ENCODE measurements at regions not wholly inside any gene's neighbourhood (a gene's known extent, or its start where the extent isn't known, plus 50 kb on each side); places are given as distances from the start of the nearest gene placed in this dataset.

- H3K4me3 ChIP-seq (ENCODE audit: insufficient read depth, low read depth, low read length): no peak overlapping the region
- no peaks in the 10 kb centered on the region for H3K36me3 ChIP-seq (replicated peaks; ENCODE audit: control insufficient read depth, insufficient read depth, low read length)
- DNase-seq: no peak
- H3K27me3 ChIP-seq (ENCODE audit: control insufficient read depth, insufficient read depth, low read length): no peaks in the 10 kb centered on the region
Observed at GRCh38 chr9:27701016-27701415, 127.7 kb upstream of the C9orf72 start.

- DNase-seq: no peak
- Histone ChIP-seq H3K36me3 (replicated peaks; ENCODE audit: control insufficient read depth, insufficient read depth, low read length) (no peaks in the 10 kb centered on the region), H3K4me3 (ENCODE audit: insufficient read depth, low read depth, low read length) (no peak overlapping the region), H3K27me3 (ENCODE audit: control insufficient read depth, insufficient read depth, low read length) (no peaks in the 10 kb centered on the region)
Observed at GRCh38 chr9:27701587-27701986, 128.3 kb upstream of the C9orf72 start.

GRCh38 chr9:27703216-27703980, 130.1 kb upstream of the C9orf72 start:
- Histone ChIP-seq H3K4me3 (ENCODE audit: insufficient read depth, low read depth, low read length) (no peak overlapping the region), H3K27me3 (ENCODE audit: control insufficient read depth, insufficient read depth, low read length) (no peaks in the 10 kb centered on the region), H3K36me3 (replicated peaks; ENCODE audit: control insufficient read depth, insufficient read depth, low read length) (no peaks in the 10 kb centered on the region)
- DNase-seq: no peak

DNA sequence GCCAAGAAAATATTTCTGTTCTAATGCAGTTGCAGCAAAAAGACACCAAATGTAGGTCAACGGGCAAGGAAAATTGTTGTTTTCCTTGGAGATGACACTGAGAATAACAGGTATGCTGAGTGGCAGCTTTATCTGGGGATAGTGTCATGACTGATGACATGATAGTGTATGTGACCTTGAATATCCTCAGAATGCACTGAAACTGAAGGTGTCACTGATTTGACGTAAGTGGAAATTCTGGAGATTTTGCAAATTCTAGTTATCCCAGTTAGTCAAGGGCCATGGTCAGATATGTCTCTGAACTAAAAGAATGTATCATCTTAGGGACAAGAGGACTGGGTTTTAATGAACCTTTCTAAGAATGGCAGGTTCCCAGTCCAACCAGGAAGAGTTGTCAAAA, 138.0 kb upstream of the C9orf72 start:
- H3K36me3 ChIP-seq (replicated peaks; ENCODE audit: control insufficient read depth, insufficient read depth, low read length): no peaks in the 10 kb centered on the region
- H3K4me3 ChIP-seq (ENCODE audit: insufficient read depth, low read depth, low read length): no peak overlapping the region
- no peaks in the 10 kb centered on the region for H3K27me3 ChIP-seq (ENCODE audit: control insufficient read depth, insufficient read depth, low read length)
- DNase-seq: no peak

GRCh38 chr9:27712806-27713205, 139.5 kb upstream of the C9orf72 start:
- Histone ChIP-seq H3K36me3 (replicated peaks; ENCODE audit: control insufficient read depth, insufficient read depth, low read length) (no peaks in the 10 kb centered on the region), H3K27me3 (ENCODE audit: control insufficient read depth, insufficient read depth, low read length) (no peaks in the 10 kb centered on the region), H3K4me3 (ENCODE audit: insufficient read depth, low read depth, low read length) (no peak overlapping the region)
- no peak for DNase-seq

- no peak overlapping the region for H3K4me3 ChIP-seq (ENCODE audit: insufficient read depth, low read depth, low read length)
- H3K36me3 ChIP-seq (replicated peaks; ENCODE audit: control insufficient read depth, insufficient read depth, low read length): no peaks in the 10 kb centered on the region
- H3K27me3 ChIP-seq (ENCODE audit: control insufficient read depth, insufficient read depth, low read length): no peaks in the 10 kb centered on the region
- peak; percentile 30 for DNase-seq
Observed at GRCh38 chr9:27714388-27714787, 141.1 kb upstream of the C9orf72 start.

GRCh38 chr9:27715651-27716050, 142.4 kb upstream of the C9orf72 start:
- H3K27me3 ChIP-seq (ENCODE audit: control insufficient read depth, insufficient read depth, low read length): no peaks in the 10 kb centered on the region
- no peak for DNase-seq
- no peaks in the 10 kb centered on the region for H3K36me3 ChIP-seq (replicated peaks; ENCODE audit: control insufficient read depth, insufficient read depth, low read length)
- no peak overlapping the region for H3K4me3 ChIP-seq (ENCODE audit: insufficient read depth, low read depth, low read length)

GRCh38 chr9:27717991-27718390, 144.7 kb upstream of the C9orf72 start:
- no peak for DNase-seq

GRCh38 chr9:27719711-27720110, 146.4 kb upstream of the C9orf72 start:
- H3K27me3 ChIP-seq (ENCODE audit: control insufficient read depth, insufficient read depth, low read length): no peaks in the 10 kb centered on the region
- H3K4me3 ChIP-seq (ENCODE audit: insufficient read depth, low read depth, low read length): no peak overlapping the region
- DNase-seq: no peak
- no peaks in the 10 kb centered on the region for H3K36me3 ChIP-seq (replicated peaks; ENCODE audit: control insufficient read depth, insufficient read depth, low read length)

More at GRCh38 chr9:27717991-27718390, 144.7 kb upstream of the C9orf72 start:
- H3K27me3 ChIP-seq (ENCODE audit: control insufficient read depth, insufficient read depth, low read length): no peaks in the 10 kb centered on the region
- no peak overlapping the region for H3K4me3 ChIP-seq (ENCODE audit: insufficient read depth, low read depth, low read length)
- H3K36me3 ChIP-seq (replicated peaks; ENCODE audit: control insufficient read depth, insufficient read depth, low read length): no peaks in the 10 kb centered on the region

- Histone ChIP-seq H3K27me3 (ENCODE audit: control insufficient read depth, insufficient read depth, low read length) (no peaks in the 10 kb centered on the region), H3K36me3 (replicated peaks; ENCODE audit: control insufficient read depth, insufficient read depth, low read length) (no peaks in the 10 kb centered on the region), H3K4me3 (ENCODE audit: insufficient read depth, low read depth, low read length) (no peak overlapping the region)
- no peak for DNase-seq
Observed at GRCh38 chr9:27722866-27723265, 149.6 kb upstream of the C9orf72 start.

DNA sequence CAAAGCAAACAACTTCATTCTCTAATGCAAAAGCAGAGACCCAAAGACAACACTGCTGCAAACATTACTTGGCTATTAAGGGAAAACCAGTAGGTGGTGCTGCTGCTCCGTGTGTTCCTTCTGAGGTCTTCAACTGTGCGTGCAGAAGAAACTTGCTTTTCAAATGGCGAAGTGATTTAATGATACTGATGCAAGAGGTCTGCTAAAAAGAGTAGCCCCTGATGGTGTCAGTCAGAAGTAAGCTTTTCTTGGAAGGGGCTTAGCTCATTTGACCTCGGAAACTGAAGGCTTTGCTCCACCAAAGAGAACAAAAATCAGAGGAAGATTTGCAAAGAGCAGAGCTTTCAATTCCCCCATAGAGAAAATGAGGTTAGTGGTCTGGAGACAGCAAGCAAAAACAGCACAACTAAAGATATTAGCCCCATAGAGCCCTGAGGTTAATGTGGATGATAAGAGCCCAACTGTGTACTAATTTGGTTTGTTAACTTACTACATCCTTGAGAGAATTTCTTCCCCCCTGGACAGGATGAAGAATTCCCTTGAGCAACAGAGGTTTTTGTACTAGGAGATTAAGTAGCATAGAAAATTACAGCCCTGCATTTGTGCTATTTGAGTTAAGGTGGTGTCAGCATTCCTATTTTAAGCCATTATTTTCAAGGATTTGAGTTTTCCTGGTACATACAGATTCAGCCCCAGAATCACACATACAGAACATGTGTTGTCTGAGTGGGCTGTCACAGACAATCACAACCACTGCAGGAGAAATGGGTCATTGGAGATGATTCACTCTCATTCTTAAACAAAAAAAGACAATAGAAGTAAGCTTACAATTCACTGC, 153.2 kb upstream of the C9orf72 start:
- H3K27me3 ChIP-seq (ENCODE audit: control insufficient read depth, insufficient read depth, low read length): no peaks in the 10 kb centered on the region
- peak; percentile 32 for DNase-seq
- no peaks in the 10 kb centered on the region for H3K36me3 ChIP-seq (replicated peaks; ENCODE audit: control insufficient read depth, insufficient read depth, low read length)
- H3K4me3 ChIP-seq (ENCODE audit: insufficient read depth, low read depth, low read length): no peak overlapping the region

- no peaks in the 10 kb centered on the region for H3K36me3 ChIP-seq (replicated peaks; ENCODE audit: control insufficient read depth, insufficient read depth, low read length)
- no peaks in the 10 kb centered on the region for H3K27me3 ChIP-seq (ENCODE audit: control insufficient read depth, insufficient read depth, low read length)
- no peak for DNase-seq
- no peak overlapping the region for H3K4me3 ChIP-seq (ENCODE audit: insufficient read depth, low read depth, low read length)
Observed at GRCh38 chr9:27732494-27732893, 159.2 kb upstream of the C9orf72 start.

- H3K27me3 ChIP-seq (ENCODE audit: control insufficient read depth, insufficient read depth, low read length): no peaks in the 10 kb centered on the region
- DNase-seq: no peak
- no peaks in the 10 kb centered on the region for H3K36me3 ChIP-seq (replicated peaks; ENCODE audit: control insufficient read depth, insufficient read depth, low read length)
- H3K4me3 ChIP-seq (ENCODE audit: insufficient read depth, low read depth, low read length): no peak overlapping the region
Observed at GRCh38 chr9:27743490-27743889, 170.2 kb upstream of the C9orf72 start.

GRCh38 chr9:27747450-27747849, 174.2 kb upstream of the C9orf72 start:
- no peak for DNase-seq
- Histone ChIP-seq H3K36me3 (replicated peaks; ENCODE audit: control insufficient read depth, insufficient read depth, low read length) (no peaks in the 10 kb centered on the region), H3K27me3 (ENCODE audit: control insufficient read depth, insufficient read depth, low read length) (no peaks in the 10 kb centered on the region), H3K4me3 (ENCODE audit: insufficient read depth, low read depth, low read length) (no peak overlapping the region)

DNA sequence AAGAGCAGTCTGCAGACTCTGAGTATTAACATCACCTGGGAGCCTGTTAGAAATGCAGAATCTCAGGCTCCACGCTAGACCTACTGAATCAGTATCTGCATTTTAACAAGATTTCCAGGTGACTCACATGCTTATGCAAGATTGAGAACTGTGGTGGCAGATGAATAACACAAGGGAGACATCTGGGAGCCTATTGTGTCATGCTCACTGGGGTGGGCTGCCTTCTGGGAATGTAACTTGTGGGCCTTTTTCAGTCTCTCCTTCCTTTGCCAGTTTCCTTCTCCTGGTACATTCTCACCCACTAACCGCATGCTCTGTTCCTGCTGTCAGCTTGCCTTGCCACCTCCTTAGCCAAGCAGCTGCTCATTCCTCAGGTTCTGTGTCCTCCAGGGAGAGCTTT, 176.6 kb upstream of the C9orf72 start:
- peak; percentile 47 for DNase-seq
- H3K27me3 ChIP-seq (ENCODE audit: control insufficient read depth, insufficient read depth, low read length): no peaks in the 10 kb centered on the region

More for the DNA sequence above, 176.6 kb upstream of the C9orf72 start:
- Histone ChIP-seq H3K4me3 (ENCODE audit: insufficient read depth, low read depth, low read length) (no peak overlapping the region), H3K36me3 (replicated peaks; ENCODE audit: control insufficient read depth, insufficient read depth, low read length) (no peaks in the 10 kb centered on the region)
